ENCODE measurements at regions not wholly inside any gene's neighbourhood (a gene's known extent, or its start where the extent isn't known, plus 50 kb on each side); places are given as distances from the start of the nearest gene placed in this dataset.

DNA sequence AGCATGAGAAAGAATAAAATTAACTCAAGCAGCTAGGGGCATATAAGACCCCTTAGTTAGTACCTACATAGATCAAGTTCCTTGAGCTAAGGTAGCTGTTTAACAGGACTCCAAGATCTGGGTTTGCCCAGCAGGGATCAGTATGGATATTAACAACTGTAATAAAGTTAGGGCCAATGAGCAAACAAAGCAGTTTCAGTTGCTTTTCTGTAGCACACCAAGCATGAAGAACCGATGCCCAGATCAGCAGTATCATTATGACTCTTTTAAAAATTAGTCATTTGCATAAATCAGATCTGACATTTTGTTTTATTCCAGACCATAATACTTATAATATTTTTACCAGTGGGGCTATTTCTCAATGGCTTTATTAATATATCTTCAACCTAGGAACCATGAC lies 80.9 kb downstream of the C4orf33 start:
- TF ChIP-seq, protein P1, sequence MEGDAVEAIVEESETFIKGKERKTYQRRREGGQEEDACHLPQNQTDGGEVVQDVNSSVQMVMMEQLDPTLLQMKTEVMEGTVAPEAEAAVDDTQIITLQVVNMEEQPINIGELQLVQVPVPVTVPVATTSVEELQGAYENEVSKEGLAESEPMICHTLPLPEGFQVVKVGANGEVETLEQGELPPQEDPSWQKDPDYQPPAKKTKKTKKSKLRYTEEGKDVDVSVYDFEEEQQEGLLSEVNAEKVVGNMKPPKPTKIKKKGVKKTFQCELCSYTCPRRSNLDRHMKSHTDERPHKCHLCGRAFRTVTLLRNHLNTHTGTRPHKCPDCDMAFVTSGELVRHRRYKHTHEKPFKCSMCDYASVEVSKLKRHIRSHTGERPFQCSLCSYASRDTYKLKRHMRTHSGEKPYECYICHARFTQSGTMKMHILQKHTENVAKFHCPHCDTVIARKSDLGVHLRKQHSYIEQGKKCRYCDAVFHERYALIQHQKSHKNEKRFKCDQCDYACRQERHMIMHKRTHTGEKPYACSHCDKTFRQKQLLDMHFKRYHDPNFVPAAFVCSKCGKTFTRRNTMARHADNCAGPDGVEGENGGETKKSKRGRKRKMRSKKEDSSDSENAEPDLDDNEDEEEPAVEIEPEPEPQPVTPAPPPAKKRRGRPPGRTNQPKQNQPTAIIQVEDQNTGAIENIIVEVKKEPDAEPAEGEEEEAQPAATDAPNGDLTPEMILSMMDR (IDR thresholded peaks at IDR 0.05; ENCODE audit: poor library complexity) = no peak
- no peak for TF ChIP-seq EZH2 (IDR thresholded peaks at IDR 0.05; ENCODE audit: borderline replicate concordance)
- no peak for TF ChIP-seq EZH2phosphoT487 (IDR thresholded peaks at IDR 0.05; ENCODE audit: low read depth, severe bottlenecking, unreplicated experiment)

All from hepatocyte (in vitro differentiated cells).